HG02981 (cell line): ENCODE measurements at regions not wholly inside any gene's neighbourhood (a gene's known extent, or its start where the extent isn't known, plus 50 kb on each side); places are given as distances from the start of the nearest gene placed in this dataset.

Experiments
- ATAC-seq: cut with Tn5 transposase; IDR thresholded peaks from one replicate; pipeline ENCODE4 v1.9.1; 2021; ENCODE audit warnings: mild to moderate bottlenecking, moderate library complexity; ENCODE audit not compliant: unreplicated experiment

GRCh38 chr6:33967966-33968724, 164.3 kb upstream of the MLN start:
- ATAC-seq, result no peak

GRCh38 chr6:33967265-33967767, 163.5 kb upstream of the MLN start:
- ATAC-seq, result no peak

DNA sequence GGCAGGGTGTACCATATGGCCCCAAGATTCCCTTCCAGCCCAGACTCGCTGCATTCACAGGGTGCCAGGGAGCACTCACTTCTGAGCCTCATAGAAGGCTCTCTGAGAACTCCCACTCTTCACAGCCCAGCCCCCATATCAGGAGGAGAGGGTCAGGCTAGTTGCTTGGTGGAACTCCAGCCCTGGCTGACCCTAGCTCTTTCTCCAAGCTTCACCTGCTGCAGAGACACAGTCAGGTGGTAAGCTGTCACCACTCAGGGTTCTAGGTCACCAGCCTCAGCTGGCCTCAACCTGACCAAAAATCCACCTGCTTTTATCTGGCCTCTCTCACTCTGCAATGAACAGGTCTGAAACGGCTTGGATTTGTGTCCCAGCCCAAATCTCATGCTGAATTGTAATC, 162.7 kb upstream of the MLN start:
- ATAC-seq, result no peak

DNA sequence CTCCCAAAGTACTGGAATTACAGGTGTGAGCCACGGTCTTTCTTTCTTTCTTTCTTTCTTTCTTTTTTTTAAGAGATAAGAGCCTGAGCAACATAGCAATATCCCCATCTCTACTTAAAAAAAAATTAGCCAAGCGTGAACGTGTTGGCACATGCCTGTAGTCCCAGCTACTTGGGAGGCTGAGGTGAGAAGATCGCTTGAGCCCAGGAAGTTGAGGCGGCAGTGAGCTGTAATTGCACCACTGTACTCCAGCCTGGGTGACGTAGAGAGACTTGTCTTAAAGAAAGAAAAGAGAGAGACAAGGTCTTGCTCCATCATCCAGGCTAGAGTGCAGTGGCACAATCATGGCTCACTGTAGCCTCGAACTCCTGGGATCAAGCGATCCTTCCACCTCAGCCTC, 162.0 kb upstream of the MLN start:
- no peak for ATAC-seq

DNA sequence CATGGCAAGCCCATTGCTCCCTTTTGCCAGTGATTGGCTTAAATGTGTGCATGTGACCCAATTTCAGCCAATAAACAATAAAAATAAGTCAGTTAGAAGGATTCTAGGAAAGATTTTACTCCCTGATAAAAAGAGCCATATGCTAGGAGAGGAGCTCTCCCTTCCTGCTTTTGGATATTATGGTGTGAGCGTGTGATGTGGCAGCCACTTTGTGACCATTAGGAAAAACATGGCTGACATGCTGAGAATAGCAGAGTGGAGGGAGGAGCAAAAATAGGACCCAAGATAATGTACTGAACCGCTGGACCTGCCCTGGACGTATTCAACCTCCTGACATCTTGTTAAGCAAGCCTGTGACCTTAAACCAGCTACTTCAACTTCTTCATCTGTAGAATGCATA, 160.6 kb upstream of the MLN start:
- no peak for ATAC-seq

GRCh38 chr6:33963136-33963750, 159.4 kb upstream of the MLN start:
- no peak for ATAC-seq

GRCh38 chr6:33962246-33963027, 158.6 kb upstream of the MLN start:
- no peak for ATAC-seq

DNA sequence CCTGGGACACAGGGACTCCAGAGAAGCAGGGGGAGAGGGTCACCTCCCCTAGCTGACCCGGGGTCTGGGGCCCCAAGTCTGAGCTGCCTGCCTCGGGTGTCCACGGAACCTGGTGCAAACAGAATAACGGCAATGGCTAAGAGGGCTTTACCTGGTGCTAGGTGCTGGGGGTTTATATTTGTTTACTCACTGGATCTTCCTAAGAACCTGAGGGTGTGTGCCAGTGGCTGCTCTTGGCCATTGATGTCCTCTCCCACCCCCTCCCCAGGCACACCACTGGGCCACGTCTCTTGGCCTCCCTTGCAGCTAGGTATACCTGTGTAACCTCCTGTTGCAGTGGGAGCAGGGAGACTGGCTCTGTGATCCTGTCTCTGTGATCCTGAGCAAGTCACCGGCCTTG, 157.9 kb upstream of the MLN start:
- no peak for ATAC-seq

- no peak for ATAC-seq
Measured at GRCh38 chr6:33960345-33961313, 156.8 kb upstream of the MLN start.

- ATAC-seq, result no peak
Measured at GRCh38 chr6:33959661-33960344, 156.0 kb upstream of the MLN start.

GRCh38 chr6:33959329-33959651, 155.5 kb upstream of the MLN start:
- ATAC-seq, result no peak

DNA sequence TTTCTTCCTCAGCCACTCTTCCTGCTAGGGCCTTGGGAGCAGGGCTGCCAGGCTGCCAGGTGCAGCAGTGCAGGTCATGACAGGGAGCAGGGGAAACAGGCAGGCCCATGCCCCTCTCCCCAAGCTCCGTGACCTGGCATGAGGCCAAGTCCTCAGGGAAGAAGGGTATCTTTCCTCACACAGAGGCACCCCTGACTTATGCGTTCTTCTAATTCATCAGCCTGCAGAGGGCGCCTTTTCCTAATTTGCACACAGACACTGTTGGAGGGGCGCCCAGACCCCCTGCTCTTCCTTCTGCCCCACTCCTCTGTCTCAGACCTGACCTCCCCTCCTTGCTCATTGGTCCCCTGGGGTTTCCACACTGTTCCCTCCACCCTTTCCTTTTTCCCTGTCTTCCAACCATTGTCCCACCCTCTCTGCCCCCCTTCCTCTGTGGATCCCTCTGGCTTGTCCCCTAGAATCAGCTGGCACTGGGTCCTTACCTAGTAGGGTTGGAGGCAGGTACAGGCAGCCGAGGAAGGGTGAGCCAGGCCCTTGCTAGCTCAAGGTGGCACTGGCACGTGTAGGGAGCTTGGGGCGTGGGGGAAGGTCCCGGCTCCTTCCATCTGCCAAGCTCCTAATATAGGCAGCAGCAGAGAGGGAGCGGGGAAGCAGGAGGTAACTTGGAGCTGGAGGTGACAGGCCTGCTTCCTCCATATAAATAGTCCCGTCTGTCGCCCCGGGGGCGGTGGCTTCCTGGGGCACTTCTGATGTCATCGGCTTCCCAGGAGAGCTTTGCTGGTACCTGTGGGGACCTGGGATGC, 154.9 kb upstream of the MLN start:
- no peak for ATAC-seq

DNA sequence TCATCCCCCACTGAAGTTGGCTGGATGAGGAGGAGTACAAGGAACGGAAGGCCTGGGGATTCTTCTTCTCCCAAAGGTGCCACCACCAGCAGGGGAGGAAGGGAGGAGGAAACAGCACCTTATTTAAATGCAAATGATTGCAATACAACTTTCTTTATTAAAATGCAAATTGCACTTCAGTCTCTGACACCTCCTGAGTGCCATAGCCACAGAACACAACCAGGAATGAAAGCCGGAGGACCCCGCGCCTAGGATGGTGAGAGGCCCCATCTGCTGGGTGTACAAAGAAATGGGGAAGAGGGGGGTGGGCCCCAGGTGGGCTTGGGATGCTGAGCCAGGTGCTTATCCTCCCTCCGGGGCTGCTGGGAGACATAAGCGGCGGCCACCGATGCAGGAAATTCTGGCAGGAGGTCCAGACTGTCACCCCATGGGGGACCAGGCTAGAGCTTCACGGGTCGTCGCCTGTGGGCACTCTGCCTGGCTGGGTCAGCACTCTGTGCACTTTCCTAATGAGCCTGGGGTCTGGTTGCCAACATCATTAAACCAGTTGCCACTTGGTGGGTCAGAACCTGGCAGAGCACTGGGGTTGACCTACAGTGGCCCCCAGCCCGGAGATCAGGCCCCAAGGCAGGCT, 154.2 kb upstream of the MLN start:
- ATAC-seq, result no peak

GRCh38 chr6:33957131-33957891, 153.5 kb upstream of the MLN start:
- no peak for ATAC-seq

GRCh38 chr6:33956206-33956605, 152.4 kb upstream of the MLN start:
- no peak for ATAC-seq

- ATAC-seq, result no peak
Measured at GRCh38 chr6:33955566-33955965, 151.8 kb upstream of the MLN start.

- ATAC-seq, result no peak
Measured at GRCh38 chr6:33954453-33954852, 150.7 kb upstream of the MLN start.

DNA sequence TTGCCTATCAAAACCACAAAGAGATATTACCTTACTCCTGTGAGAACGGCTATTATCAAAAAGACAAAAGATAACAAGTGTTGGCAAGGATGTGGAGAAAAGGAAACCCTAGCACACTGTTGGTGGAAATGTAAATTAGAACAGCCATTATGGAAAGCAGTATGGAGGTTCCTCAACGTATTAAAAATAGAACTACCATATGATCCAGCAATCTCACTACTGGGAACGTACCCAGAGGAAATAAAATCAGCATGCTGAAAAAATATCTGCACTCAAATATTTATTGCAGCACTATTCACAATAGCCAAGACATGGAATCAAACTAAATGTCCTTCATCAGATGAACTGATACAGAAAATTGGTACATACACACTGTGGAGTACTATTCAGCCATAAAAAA, 149.4 kb upstream of the MLN start:
- no peak for ATAC-seq
